SK-N-SH treated with all-trans-retinoic acid at 6 μM for 48 hours (cell line): ENCODE measurements at regions not wholly inside any gene's neighbourhood (a gene's known extent, or its start where the extent isn't known, plus 50 kb on each side); places are given as distances from the start of the nearest gene placed in this dataset.

Experiments
- ATAC-seq: fragments of 200-7000 bp; cut with Tn5 transposase; 3 replicates; pipeline ENCODE4 v1.9.1; 2020; ENCODE audit warnings: mild to moderate bottlenecking, moderate library complexity
- ARNTL ChIP-seq: fragments of 450-650 bp; formaldehyde crosslinking; IDR thresholded peaks from 2 replicates; pipeline ENCODE4 v1.5.0; 2020; ENCODE audit warnings: low read depth, mild to moderate bottlenecking, moderate library complexity, borderline replicate concordance
- BACH2 ChIP-seq: fragments of 250-450 bp; sonication (Bioruptor Pico); IDR thresholded peaks from 2 replicates; pipeline ENCODE4 v1.9.0; 2021; ENCODE audit warnings: mild to moderate bottlenecking, borderline replicate concordance
- CREB5 ChIP-seq: fragments of 250-450 bp; sonication (Bioruptor Pico); IDR thresholded peaks from 2 replicates; pipeline ENCODE4 v1.5.1; 2020; ENCODE audit warnings: low read depth, mild to moderate bottlenecking, moderate library complexity
- CSDC2 ChIP-seq: fragments of 250-450 bp; sonication (Bioruptor Pico); IDR thresholded peaks from 2 replicates; pipeline ENCODE4 v1.5.0; 2020; ENCODE audit warnings: mild to moderate bottlenecking, moderate library complexity
- CSRNP3 ChIP-seq: fragments of 250-450 bp; sonication (Bioruptor Pico); IDR thresholded peaks from 2 replicates; pipeline ENCODE4 v1.5.1; 2021; ENCODE audit warnings: mild to moderate bottlenecking, moderate library complexity
- ESRRG ChIP-seq: fragments of 250-450 bp; sonication (Bioruptor Pico); IDR thresholded peaks from 2 replicates; pipeline ENCODE4 v1.6.1; 2021; ENCODE audit warnings: mild to moderate bottlenecking
- GLIS3 ChIP-seq: fragments of 250-450 bp; sonication (Bioruptor Pico); IDR thresholded peaks from 2 replicates; pipeline ENCODE4 v1.5.0; 2020; ENCODE audit warnings: mild to moderate bottlenecking, moderate library complexity
- ISL1 ChIP-seq: fragments of 250-450 bp; sonication (Bioruptor Pico); IDR thresholded peaks from 2 replicates; pipeline ENCODE4 v2.1.2; 2022; ENCODE audit warnings: mild to moderate bottlenecking, moderate library complexity
- OSR1 ChIP-seq: fragments of 250-450 bp; sonication (Bioruptor Pico); IDR thresholded peaks from 2 replicates; pipeline ENCODE4 v1.8.0; 2022; ENCODE audit warnings: moderate library complexity, mild to moderate bottlenecking, inconsistent platforms
- PATZ1 ChIP-seq: fragments of 250-450 bp; sonication (Bioruptor Pico); IDR thresholded peaks from 2 replicates; pipeline ENCODE4 v1.8.0; 2020; ENCODE audit warnings: mild to moderate bottlenecking, moderate library complexity, borderline replicate concordance
- POU6F1 ChIP-seq: fragments of 250-450 bp; sonication (Bioruptor Pico); IDR thresholded peaks from 2 replicates; pipeline ENCODE4 v1.8.0; 2021; ENCODE audit warnings: low read depth, mild to moderate bottlenecking, moderate library complexity, borderline replicate concordance
- PPARA ChIP-seq: fragments of 250-450 bp; sonication (Bioruptor Pico); IDR thresholded peaks from 2 replicates; pipeline ENCODE4 v1.5.0; 2020; ENCODE audit warnings: mild to moderate bottlenecking, borderline replicate concordance
- RARB ChIP-seq: fragments of 250-450 bp; sonication (Bioruptor Pico); IDR thresholded peaks from 2 replicates; pipeline ENCODE4 v1.8.0; 2021; ENCODE audit warnings: mild to moderate bottlenecking, moderate library complexity
- SNAI2 ChIP-seq: fragments of 250-450 bp; sonication (Bioruptor Pico); IDR thresholded peaks from 2 replicates; pipeline ENCODE4 v1.5.0; 2020; ENCODE audit warnings: mild to moderate bottlenecking, moderate library complexity
- TCF4 ChIP-seq: fragments of 250-450 bp; sonication (Bioruptor Pico); IDR thresholded peaks from 2 replicates; pipeline ENCODE4 v1.8.0; 2021; ENCODE audit warnings: mild to moderate bottlenecking, moderate library complexity, borderline replicate concordance
- TOX ChIP-seq: fragments of 250-450 bp; sonication (Bioruptor Pico); IDR thresholded peaks from 2 replicates; pipeline ENCODE4 v1.8.0; 2021; ENCODE audit warnings: mild to moderate bottlenecking, moderate library complexity, borderline replicate concordance
- TSHZ2 ChIP-seq: fragments of 250-450 bp; sonication (Bioruptor Pico); IDR thresholded peaks from 2 replicates; pipeline ENCODE4 v1.5.0; 2020; ENCODE audit warnings: mild to moderate bottlenecking, moderate library complexity
- ZC3H10 ChIP-seq: fragments of 250-450 bp; sonication (Bioruptor Pico); IDR thresholded peaks from 2 replicates; pipeline ENCODE4 v1.5.1; 2021; ENCODE audit warnings: mild to moderate bottlenecking, moderate library complexity
- ZFP30 ChIP-seq: fragments of 450-650 bp; formaldehyde crosslinking; IDR thresholded peaks from 2 replicates; pipeline ENCODE4 v1.5.0; 2022; ENCODE audit warnings: mild to moderate bottlenecking, moderate library complexity
- ZNF70 ChIP-seq: fragments of 450-650 bp; formaldehyde crosslinking; IDR thresholded peaks from 2 replicates; pipeline ENCODE4 v1.5.0; 2020; ENCODE audit warnings: mild to moderate bottlenecking, moderate library complexity
- ZNF8 ChIP-seq: fragments of 450-650 bp; formaldehyde crosslinking; IDR thresholded peaks from 2 replicates; pipeline ENCODE4 v1.5.0; 2020; ENCODE audit warnings: mild to moderate bottlenecking, moderate library complexity

- no peak for TF ChIP-seq OSR1 (CRISPR knock-in tag)
- TF ChIP-seq PATZ1, result no peak
- no peak for TF ChIP-seq ZC3H10
- no peak for TF ChIP-seq ISL1 (CRISPR knock-in tag)
- no peak for TF ChIP-seq POU6F1 (CRISPR knock-in tag)
- TF ChIP-seq ZNF8 (CRISPR knock-in tag), result no peak
- TF ChIP-seq CSRNP3 (CRISPR knock-in tag), result no peak
- no peak for TF ChIP-seq TSHZ2
- TF ChIP-seq RARB (CRISPR knock-in tag), result no peak
- no peak for TF ChIP-seq TCF4 (CRISPR knock-in tag)
- TF ChIP-seq ZNF70 (CRISPR knock-in tag), result no peak
- no peak for TF ChIP-seq ESRRG (CRISPR knock-in tag)
- no peak for TF ChIP-seq TOX
- TF ChIP-seq, all 23 proteins: peak for 0
- ATAC-seq, result no peak
Measured at GRCh38 chr13:100899720-100900316, 225.2 kb upstream of the TMTC4 start.

GRCh38 chr13:100898431-100898830, 223.8 kb upstream of the TMTC4 start:
- no peak for TF ChIP-seq CREB5
- TF ChIP-seq OSR1 (CRISPR knock-in tag), result no peak
- no peak for TF ChIP-seq BACH2 (CRISPR knock-in tag)
- no peak for TF ChIP-seq ISL1 (CRISPR knock-in tag)
- TF ChIP-seq GLIS3 (CRISPR knock-in tag), result no peak
- TF ChIP-seq SNAI2 (CRISPR knock-in tag), result no peak
- no peak for TF ChIP-seq PATZ1
- TF ChIP-seq ARNTL (CRISPR knock-in tag), result no peak
- TF ChIP-seq TOX, result no peak
- TF ChIP-seq CSDC2 (CRISPR knock-in tag), result no peak
- TF ChIP-seq ZNF8 (CRISPR knock-in tag), result no peak
- TF ChIP-seq CSRNP3 (CRISPR knock-in tag), result no peak
- no peak for TF ChIP-seq ESRRG (CRISPR knock-in tag)
- TF ChIP-seq PPARA (CRISPR knock-in tag), result no peak
- TF ChIP-seq ZFP30 (CRISPR knock-in tag), result no peak
- no peak for TF ChIP-seq POU6F1 (CRISPR knock-in tag)
- no peak for TF ChIP-seq TSHZ2
- TF ChIP-seq ZNF70 (CRISPR knock-in tag), result no peak
- TF ChIP-seq ZC3H10, result no peak
- TF ChIP-seq RARB (CRISPR knock-in tag), result no peak
- no peak for ATAC-seq
